GM12878 (cell line): ENCODE measurements at regions not wholly inside any gene's neighbourhood (a gene's known extent, or its start where the extent isn't known, plus 50 kb on each side); places are given as distances from the start of the nearest gene placed in this dataset.

Experiments
- ZNF274 ChIP-seq: IDR thresholded peaks from one replicate; pipeline ENCODE4 v1.8.0; 2011; ENCODE audit not compliant: insufficient read length, insufficient read depth
- TF ChIP-seq, protein P1 (sequence below), 3 experiments: IDR thresholded peaks in 2 of 3; conservative IDR thresholded peaks in 1 of 3; 2 replicates each; pipeline ENCODE4 v1.5.1; 2011; ENCODE audit warnings: low read depth in 3 of 3, low read length in 3 of 3, mild to moderate bottlenecking in 3 of 3, control low read depth in 2 of 3, moderate library complexity in 2 of 3, inconsistent platforms in 1 of 3, mixed read lengths in 1 of 3; ENCODE audit not compliant: control insufficient read depth in 2 of 3, insufficient read depth in 1 of 3; ENCODE audit errors: extremely low read depth in 1 of 3

GRCh38 chr4:54843946-54844345 is 186.2 kb downstream of the KIT start:
- TF ChIP-seq, protein P1, sequence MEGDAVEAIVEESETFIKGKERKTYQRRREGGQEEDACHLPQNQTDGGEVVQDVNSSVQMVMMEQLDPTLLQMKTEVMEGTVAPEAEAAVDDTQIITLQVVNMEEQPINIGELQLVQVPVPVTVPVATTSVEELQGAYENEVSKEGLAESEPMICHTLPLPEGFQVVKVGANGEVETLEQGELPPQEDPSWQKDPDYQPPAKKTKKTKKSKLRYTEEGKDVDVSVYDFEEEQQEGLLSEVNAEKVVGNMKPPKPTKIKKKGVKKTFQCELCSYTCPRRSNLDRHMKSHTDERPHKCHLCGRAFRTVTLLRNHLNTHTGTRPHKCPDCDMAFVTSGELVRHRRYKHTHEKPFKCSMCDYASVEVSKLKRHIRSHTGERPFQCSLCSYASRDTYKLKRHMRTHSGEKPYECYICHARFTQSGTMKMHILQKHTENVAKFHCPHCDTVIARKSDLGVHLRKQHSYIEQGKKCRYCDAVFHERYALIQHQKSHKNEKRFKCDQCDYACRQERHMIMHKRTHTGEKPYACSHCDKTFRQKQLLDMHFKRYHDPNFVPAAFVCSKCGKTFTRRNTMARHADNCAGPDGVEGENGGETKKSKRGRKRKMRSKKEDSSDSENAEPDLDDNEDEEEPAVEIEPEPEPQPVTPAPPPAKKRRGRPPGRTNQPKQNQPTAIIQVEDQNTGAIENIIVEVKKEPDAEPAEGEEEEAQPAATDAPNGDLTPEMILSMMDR (IDR thresholded peaks at IDR 0.05 in 2 of 3, conservative IDR thresholded peaks at IDR 0.05 in 1 of 3; ENCODE audit: control insufficient read depth in 2 of 3, extremely low read depth in 1 of 3, insufficient read depth in 1 of 3, low read depth in 3 of 3, low read length in 3 of 3) = no peak
- no peak for TF ChIP-seq ZNF274
